ENCODE measurements at regions not wholly inside any gene's neighbourhood (a gene's known extent, or its start where the extent isn't known, plus 50 kb on each side); places are given as distances from the start of the nearest gene placed in this dataset.

DNA sequence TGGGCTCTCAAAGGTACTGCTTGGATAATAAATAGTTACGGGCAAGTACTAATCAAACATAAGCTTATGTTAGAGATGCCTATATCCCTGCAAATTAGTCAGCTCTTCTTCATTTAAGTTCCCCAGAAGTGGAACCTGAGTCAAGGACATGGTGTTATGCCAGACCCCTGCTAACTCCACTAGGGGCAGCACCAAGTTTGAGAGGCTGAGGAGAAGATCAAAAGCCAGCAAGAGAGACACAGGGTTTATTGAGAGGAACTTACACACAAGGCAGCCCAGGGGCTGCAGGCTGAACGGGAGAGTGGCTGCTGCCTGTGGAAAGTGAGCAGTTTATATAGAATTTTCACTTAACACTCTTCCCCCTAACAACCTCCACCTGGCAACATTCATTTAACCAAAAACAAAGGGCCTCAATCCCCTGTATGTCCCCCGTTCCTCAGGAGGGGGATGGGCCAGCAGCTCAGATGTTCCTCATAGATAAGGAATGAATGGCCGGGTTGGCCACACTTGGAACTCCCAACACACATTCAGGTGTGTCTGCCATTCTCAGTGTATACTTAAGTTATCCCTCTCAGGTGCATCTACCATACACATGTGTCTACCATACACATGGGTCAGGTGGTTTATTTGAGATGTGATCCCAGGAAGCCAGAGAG lies 62.6 kb upstream of the GHITM start:
- TF ChIP-seq, protein P1, sequence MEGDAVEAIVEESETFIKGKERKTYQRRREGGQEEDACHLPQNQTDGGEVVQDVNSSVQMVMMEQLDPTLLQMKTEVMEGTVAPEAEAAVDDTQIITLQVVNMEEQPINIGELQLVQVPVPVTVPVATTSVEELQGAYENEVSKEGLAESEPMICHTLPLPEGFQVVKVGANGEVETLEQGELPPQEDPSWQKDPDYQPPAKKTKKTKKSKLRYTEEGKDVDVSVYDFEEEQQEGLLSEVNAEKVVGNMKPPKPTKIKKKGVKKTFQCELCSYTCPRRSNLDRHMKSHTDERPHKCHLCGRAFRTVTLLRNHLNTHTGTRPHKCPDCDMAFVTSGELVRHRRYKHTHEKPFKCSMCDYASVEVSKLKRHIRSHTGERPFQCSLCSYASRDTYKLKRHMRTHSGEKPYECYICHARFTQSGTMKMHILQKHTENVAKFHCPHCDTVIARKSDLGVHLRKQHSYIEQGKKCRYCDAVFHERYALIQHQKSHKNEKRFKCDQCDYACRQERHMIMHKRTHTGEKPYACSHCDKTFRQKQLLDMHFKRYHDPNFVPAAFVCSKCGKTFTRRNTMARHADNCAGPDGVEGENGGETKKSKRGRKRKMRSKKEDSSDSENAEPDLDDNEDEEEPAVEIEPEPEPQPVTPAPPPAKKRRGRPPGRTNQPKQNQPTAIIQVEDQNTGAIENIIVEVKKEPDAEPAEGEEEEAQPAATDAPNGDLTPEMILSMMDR (IDR thresholded peaks at IDR 0.05) = no peak
- no peak for TF ChIP-seq POLR2A (IDR thresholded peaks at IDR 0.05)
